Stomach (tissue), 8 donors: ENCODE measurements at regions not wholly inside any gene's neighbourhood (a gene's known extent, or its start where the extent isn't known, plus 50 kb on each side); places are given as distances from the start of the nearest gene placed in this dataset.

ENCODE experiments used
- DNase-seq, 2 donors: peaks; one replicate each; pipeline versions ENCODE4 v3.0.0 to v3.0.0-alpha.2; 2013 to 2019
- H3K27ac ChIP-seq, 5 donors: fragments of 200-600 bp in 4 of 5; sonication (generic) in 4 of 5; one replicate each; pipeline ENCODE4 v1.5.1; 2013 to 2019; ENCODE audit warnings: mild to moderate bottlenecking in 1 of 5, moderate library complexity in 1 of 5
- H3K27me3 ChIP-seq, 3 donors: fragments of 200-600 bp; sonication (generic); one replicate each; pipeline ENCODE4 v1.5.1; 2017 to 2019; ENCODE audit warnings: mixed run types in 1 of 3
- H3K36me3 ChIP-seq, 4 donors: fragments of 200-600 bp; sonication (generic); 1 replicate in 3 of 4; 2 replicates in 1 of 4; pipeline ENCODE4 v1.5.1; 2016 to 2019
- H3K4me1 ChIP-seq, 4 donors: fragments of 200-600 bp; sonication (generic); one replicate each; pipeline ENCODE4 v1.5.1; 2016 to 2019
- H3K4me3 ChIP-seq, 4 donors: fragments of 200-600 bp; sonication (generic) in 3 of 4; one replicate each; pipeline ENCODE4 v1.5.1; 2016 to 2019; ENCODE audit warnings: mild to moderate bottlenecking in 1 of 4
- H3K9me3 ChIP-seq, 4 donors: fragments of 200-600 bp; sonication (generic); one replicate each; pipeline ENCODE4 v1.5.1; 2016 to 2019
- CTCF ChIP-seq, 7 experiments: fragments of 450-650 bp in 4 of 7; fragments of 200-600 bp in 3 of 7; sonication (generic) in 3 of 7; IDR thresholded peaks; one replicate each; pipeline ENCODE4 v1.5.1; 2016 to 2019; ENCODE audit warnings: antibody characterized with exemption in 7 of 7, control low read depth in 2 of 7, mild to moderate bottlenecking in 1 of 7
- EP300 ChIP-seq: sonication (generic); formaldehyde crosslinking; IDR thresholded peaks from one replicate; pipeline ENCODE4 v1.6.1; 2017; ENCODE audit warnings: antibody characterized with exemption
- POLR2A ChIP-seq, 4 donors: fragments of 450-650 bp; IDR thresholded peaks; one replicate each; pipeline ENCODE4 v1.6.1; 2016; ENCODE audit warnings: antibody characterized with exemption in 4 of 4, control low read depth in 2 of 4, mild to moderate bottlenecking in 1 of 4, moderate library complexity in 1 of 4
- POLR2AphosphoS5 ChIP-seq, 3 donors: sonication (generic); formaldehyde crosslinking; IDR thresholded peaks; one replicate each; pipeline ENCODE4 v1.6.1; 2016; ENCODE audit warnings: antibody characterized with exemption in 3 of 3
- WGBS, 5 donors: extraction: QIAGEN DNeasy Blood & Tissue Kit in 3 of 5; methylation state at CpG; one replicate each; pipeline versions ENCODE4 v1.1.5 to v1.1.7; 2013 to 2018; 5-methylcytosine and 5-hydroxymethylcytosine counted together
- intact Hi-C: fragments of 100-400 bp; cut with DNase I; formaldehyde crosslinking; loops from one replicate; pipeline ENCODE4 v1.15.1; 2023; ENCODE audit warnings: low total_unique reads
- small RNA-seq, 4 donors: library from RNA; depleted of rRNA; stranded (forward); fragments of <200 nt; gene quantifications; one replicate each; pipeline ENCODE3, GENCODE V24; 2016
- donor health status: healthy with polysubstance abuse.
- donor health status: Bipolar disorder and iron deficiency.
- donor health status: healthy.

- Histone ChIP-seq H3K9me3 (no peaks in the 10 kb centered on the region), H3K4me3 (no peak overlapping the region), H3K36me3 (no peaks in the 10 kb centered on the region), H3K27ac (peak overlapping the region in 3 of 5 donors; percentile 39 to 56 (median 40)), H3K27me3 (no peaks in the 10 kb centered on the region), H3K4me1 (peaks cover 0 to 8% (median 0%) of the 10 kb centered on the region in 4 donors)
- 18 to 31% (median 20%) methylated on average over 1 of the region's 1 CpG for WGBS, 5 donors
- DNase-seq = no peak
- intact Hi-C loops = no loop called here
- TF ChIP-seq POLR2A (IDR thresholded peaks at IDR 0.05) (no peak), POLR2AphosphoS5 (IDR thresholded peaks at IDR 0.05) (no peak), CTCF (IDR thresholded peaks at IDR 0.05) (no peak), EP300 (no peak)
These were observed 556.6 kb downstream of the DIAPH3 start for GRCh38 chr13:59607172-59607571.

GRCh38 chr13:59607780-59608233 is 555.9 kb downstream of the DIAPH3 start:
- peaks cover 0 to 8% (median 0%) of the 10 kb centered on the region in 4 donors for H3K4me1 ChIP-seq
- H3K27ac ChIP-seq = peak overlapping the region in 3 of 5 donors; percentile 39 to 56 (median 40)
- intact Hi-C loops = no loop called here
- 11 to 33% (median 24%) methylated on average over 1 to 2 of the region's 2 CpGs for WGBS, 5 donors
- no peaks in the 10 kb centered on the region for H3K36me3 ChIP-seq
- no peak for TF ChIP-seq POLR2AphosphoS5 (IDR thresholded peaks at IDR 0.05)
- TF ChIP-seq POLR2A (IDR thresholded peaks at IDR 0.05) = no peak
- TF ChIP-seq CTCF (IDR thresholded peaks at IDR 0.05) = no peak
- TF ChIP-seq EP300 = no peak
- no peaks in the 10 kb centered on the region for H3K9me3 ChIP-seq
- H3K4me3 ChIP-seq = no peak overlapping the region
- no peaks in the 10 kb centered on the region for H3K27me3 ChIP-seq
- DNase-seq = peak in 1 of 2 donors; percentile 53

GRCh38 chr13:59609421-59609820 is 554.3 kb downstream of the DIAPH3 start:
- Histone ChIP-seq H3K4me1 (peaks cover 0 to 8% (median 0%) of the 10 kb centered on the region in 4 donors), H3K27me3 (no peaks in the 10 kb centered on the region), H3K36me3 (no peaks in the 10 kb centered on the region), H3K27ac (no peak overlapping the region), H3K9me3 (no peaks in the 10 kb centered on the region), H3K4me3 (no peak overlapping the region)
- no peak for TF ChIP-seq POLR2AphosphoS5 (IDR thresholded peaks at IDR 0.05)
- no peak for TF ChIP-seq CTCF (IDR thresholded peaks at IDR 0.05)
- DNase-seq = no peak
- intact Hi-C loops = no loop called here

Small RNAs in the stretch of these regions (small RNA-seq; reads per million reads assigned to genes)
- gene AL161423.1 (0 reads per million in 4 donors), gene HMGN2P39 (0 reads per million in 4 donors), gene RNA5SP30 (0 reads per million in 4 donors), gene RNU7-88P (0 reads per million in 4 donors), gene RNY4P29 (0 to 0.15 (median 0) reads per million in 4 donors)
